Transverse colon (tissue), 4 donors: ENCODE measurements at regions not wholly inside any gene's neighbourhood (a gene's known extent, or its start where the extent isn't known, plus 50 kb on each side); places are given as distances from the start of the nearest gene placed in this dataset.

ENCODE experiments used
- DNase-seq: peaks from one replicate; pipeline ENCODE4 v3.0.0-alpha.2; 2019
- H3K27ac ChIP-seq, 4 donors: fragments of 200-600 bp; sonication (generic); 2 replicates each; pipeline ENCODE4 v1.5.1; 2016 to 2018; ENCODE audit warnings: inconsistent platforms in 4 of 4
- H3K27me3 ChIP-seq: fragments of 200-600 bp; sonication (generic); 2 replicates; pipeline ENCODE4 v1.5.1; 2017; ENCODE audit warnings: inconsistent platforms
- H3K36me3 ChIP-seq, 4 donors: fragments of 200-600 bp; sonication (generic); 2 replicates each; pipeline ENCODE4 v1.5.1; 2017 to 2019; ENCODE audit warnings: inconsistent platforms in 4 of 4
- H3K4me1 ChIP-seq, 4 donors: fragments of 200-600 bp; sonication (generic); 2 replicates each; pipeline ENCODE4 v1.5.1; 2017 to 2020; ENCODE audit warnings: inconsistent platforms in 4 of 4
- H3K4me3 ChIP-seq, 4 donors: fragments of 200-600 bp; sonication (generic); 1 replicate in 1 of 4; 2 replicates in 3 of 4; pipeline versions ENCODE4 v1.5.1 to v1.6.1; 2017 to 2019; ENCODE audit warnings: inconsistent platforms in 4 of 4
- H3K9me3 ChIP-seq, 2 donors: fragments of 200-600 bp; sonication (generic); 2 replicates each; pipeline ENCODE4 v1.5.1; 2017 to 2019; ENCODE audit warnings: inconsistent platforms in 2 of 2
- EP300 ChIP-seq: sonication (generic); formaldehyde crosslinking; IDR thresholded peaks from one replicate; pipeline ENCODE4 v1.6.1; 2017; ENCODE audit warnings: antibody characterized with exemption, low read depth
- POLR2A ChIP-seq: fragments of 450-650 bp; IDR thresholded peaks from one replicate; pipeline ENCODE4 v1.6.1; 2016; ENCODE audit warnings: antibody characterized with exemption, mild to moderate bottlenecking, moderate library complexity
- POLR2AphosphoS5 ChIP-seq, 3 donors: sonication (generic); formaldehyde crosslinking; IDR thresholded peaks; one replicate each; pipeline ENCODE4 v1.6.1; 2016; ENCODE audit warnings: antibody characterized with exemption in 3 of 3
- WGBS, 2 donors: methylation state at CpG; one replicate each; pipeline ENCODE4 v1.1.5; 2018; ENCODE audit warnings: low coverage in 1 of 2; 5-methylcytosine and 5-hydroxymethylcytosine counted together
- in situ Hi-C, 4 donors: fragments of 200-750 bp; cut with MboI; loops; one replicate each; pipeline versions ENCODE4 v1.15.0 to v1.15.1; 2017; ENCODE audit warnings: low sequenced_read_pairs in 3 of 4, low pct_ligation_motif_present in 1 of 4, low pct_unique_long_range_greater_than_20kb in 1 of 4
- intact Hi-C: fragments of 100-400 bp; cut with DNase I; formaldehyde crosslinking; loops from one replicate; pipeline ENCODE4 v1.15.1; 2023; ENCODE audit warnings: low total_unique reads
- TF ChIP-seq, protein P1 (sequence below), 5 experiments: fragments of 200-600 bp in 3 of 5; fragments of 450-650 bp in 2 of 5; sonication (generic) in 3 of 5; IDR thresholded peaks; 1 replicate in 2 of 5; 2 replicates in 3 of 5; pipeline ENCODE4 v1.5.1; 2016 to 2017; ENCODE audit warnings: antibody characterized with exemption in 5 of 5, inconsistent platforms in 3 of 5, mild to moderate bottlenecking in 2 of 5, moderate library complexity in 1 of 5

DNA sequence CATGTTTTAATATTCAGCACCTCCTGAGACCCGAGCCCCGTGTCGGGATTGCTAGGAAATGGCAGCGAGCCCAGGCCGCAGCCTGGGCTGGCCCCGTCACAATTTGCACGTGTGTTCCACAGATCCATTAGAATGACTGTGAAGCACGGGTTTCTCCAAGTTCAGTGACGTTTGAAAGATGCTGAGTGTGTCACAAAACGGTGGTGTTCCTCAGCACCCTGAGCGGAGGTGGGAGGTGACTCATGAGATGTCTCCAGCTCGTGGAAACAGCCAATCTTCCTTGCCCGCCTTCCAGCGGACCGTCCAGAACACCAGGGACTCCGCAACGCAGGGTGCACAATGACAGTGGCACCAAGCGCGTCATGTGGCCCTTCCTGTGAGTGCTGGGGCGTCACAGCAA, 412.8 kb downstream of the IRX2 start:
- in situ Hi-C loops = no loop called here
- TF ChIP-seq POLR2AphosphoS5 (IDR thresholded peaks at IDR 0.05) (no peak), EP300 (no peak), POLR2A (no peak)
- TF ChIP-seq, protein P1, sequence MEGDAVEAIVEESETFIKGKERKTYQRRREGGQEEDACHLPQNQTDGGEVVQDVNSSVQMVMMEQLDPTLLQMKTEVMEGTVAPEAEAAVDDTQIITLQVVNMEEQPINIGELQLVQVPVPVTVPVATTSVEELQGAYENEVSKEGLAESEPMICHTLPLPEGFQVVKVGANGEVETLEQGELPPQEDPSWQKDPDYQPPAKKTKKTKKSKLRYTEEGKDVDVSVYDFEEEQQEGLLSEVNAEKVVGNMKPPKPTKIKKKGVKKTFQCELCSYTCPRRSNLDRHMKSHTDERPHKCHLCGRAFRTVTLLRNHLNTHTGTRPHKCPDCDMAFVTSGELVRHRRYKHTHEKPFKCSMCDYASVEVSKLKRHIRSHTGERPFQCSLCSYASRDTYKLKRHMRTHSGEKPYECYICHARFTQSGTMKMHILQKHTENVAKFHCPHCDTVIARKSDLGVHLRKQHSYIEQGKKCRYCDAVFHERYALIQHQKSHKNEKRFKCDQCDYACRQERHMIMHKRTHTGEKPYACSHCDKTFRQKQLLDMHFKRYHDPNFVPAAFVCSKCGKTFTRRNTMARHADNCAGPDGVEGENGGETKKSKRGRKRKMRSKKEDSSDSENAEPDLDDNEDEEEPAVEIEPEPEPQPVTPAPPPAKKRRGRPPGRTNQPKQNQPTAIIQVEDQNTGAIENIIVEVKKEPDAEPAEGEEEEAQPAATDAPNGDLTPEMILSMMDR (IDR thresholded peaks at IDR 0.05) = no peak

DNA sequence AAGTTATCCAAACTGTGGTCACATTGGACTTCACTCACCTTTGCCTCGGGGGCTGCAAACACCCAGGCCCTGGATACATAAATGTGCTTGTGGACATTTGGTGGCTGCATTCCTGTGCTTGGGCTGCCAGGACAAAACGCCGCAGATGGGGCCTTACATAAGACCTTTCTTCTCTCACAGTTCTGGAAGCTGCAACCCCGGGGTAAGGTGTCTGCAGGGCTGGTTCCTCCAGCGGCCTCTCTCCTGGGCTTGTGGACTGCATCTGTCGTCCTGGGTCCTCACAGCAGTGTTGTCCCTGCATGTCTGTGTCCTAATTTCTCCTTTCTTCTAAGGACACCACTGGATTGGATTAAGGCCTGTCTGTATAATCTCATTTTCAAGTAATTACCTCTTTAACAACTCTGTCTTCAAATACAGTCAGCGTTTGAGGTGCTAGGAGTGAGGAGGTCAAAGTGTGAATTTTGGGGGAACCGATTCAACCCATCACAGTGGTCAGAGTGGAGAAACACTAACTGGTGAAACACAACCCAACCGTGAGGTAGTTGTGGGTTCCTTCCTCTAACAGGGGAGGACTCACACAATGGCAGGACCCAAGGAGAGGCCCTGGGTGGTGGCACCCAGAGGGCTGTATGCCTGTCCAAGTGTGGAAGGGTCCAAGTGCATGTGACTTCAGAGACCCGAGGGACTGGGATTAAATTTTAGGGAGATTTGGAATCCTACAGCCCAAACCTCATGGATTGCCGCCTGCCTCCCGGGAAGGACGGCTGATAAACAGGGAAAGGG, 415.6 kb downstream of the IRX2 start:
- intact Hi-C loops = no loop called here

More for the DNA sequence above, 412.8 kb downstream of the IRX2 start:
- 81% methylated on average over 20 of the region's 20 CpGs; no CpG with 5 or more reads in 1 of the 2 donors for WGBS, 2 donors
- H3K36me3 ChIP-seq = no peaks in the 10 kb centered on the region
- no peak for DNase-seq
- H3K4me1 ChIP-seq = no peaks in the 10 kb centered on the region
- H3K27ac ChIP-seq = no peak overlapping the region
- intact Hi-C loops = no loop called here
- no peaks in the 10 kb centered on the region for H3K9me3 ChIP-seq
- no peaks in the 10 kb centered on the region for H3K27me3 ChIP-seq
- H3K4me3 ChIP-seq = no peak overlapping the region

DNA sequence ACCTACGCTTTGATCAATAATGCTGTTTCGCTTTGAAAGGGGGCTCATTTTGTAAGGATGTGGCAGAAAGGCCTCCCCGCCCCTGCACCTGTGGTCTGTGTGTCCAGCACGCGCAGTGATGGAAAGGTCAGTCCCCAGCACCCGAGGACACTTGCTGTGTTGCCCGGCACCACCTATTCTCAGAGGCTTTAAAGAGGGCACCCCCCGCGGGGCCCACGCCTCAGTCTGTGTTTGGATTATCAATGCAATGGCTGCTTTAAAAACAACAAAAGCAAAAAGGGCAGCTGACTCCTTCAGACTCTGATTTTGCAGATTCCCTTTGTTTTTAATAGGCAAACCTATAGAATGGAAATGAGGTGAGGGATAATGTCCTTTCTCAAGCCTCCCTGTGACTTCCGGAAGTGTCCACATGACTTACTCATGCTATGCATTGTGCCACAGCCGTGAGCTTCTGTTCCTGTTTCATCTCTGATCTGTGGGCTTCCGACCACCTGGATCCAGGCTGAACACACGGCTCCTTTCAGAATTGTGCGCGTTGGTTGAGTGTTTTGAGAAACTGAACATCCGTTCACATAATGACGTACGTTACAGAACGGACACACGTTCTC, 416.2 kb downstream of the IRX2 start:
- Histone ChIP-seq H3K27ac (no peak overlapping the region), H3K4me3 (no peak overlapping the region), H3K4me1 (no peaks in the 10 kb centered on the region), H3K36me3 (no peaks in the 10 kb centered on the region), H3K27me3 (no peaks in the 10 kb centered on the region), H3K9me3 (no peaks in the 10 kb centered on the region)
- WGBS, 2 donors = 68% methylated on average over 8 to 21 of the region's 21 CpGs
- no peak for TF ChIP-seq EP300
- TF ChIP-seq POLR2AphosphoS5 (IDR thresholded peaks at IDR 0.05) = no peak
- TF ChIP-seq, protein P1 (IDR thresholded peaks at IDR 0.05) = no peak
- no peak for TF ChIP-seq POLR2A
- no peak for DNase-seq
- in situ Hi-C loops = no loop called here
- intact Hi-C loops = no loop called here

More for the DNA sequence above, 415.6 kb downstream of the IRX2 start:
- Histone ChIP-seq H3K36me3 (no peaks in the 10 kb centered on the region), H3K9me3 (no peaks in the 10 kb centered on the region), H3K27ac (no peak overlapping the region), H3K4me3 (no peak overlapping the region), H3K4me1 (no peaks in the 10 kb centered on the region), H3K27me3 (no peaks in the 10 kb centered on the region)
- 83 to 92% methylated on average over 2 to 13 of the region's 13 CpGs for WGBS, 2 donors
- TF ChIP-seq EP300 (no peak), POLR2AphosphoS5 (IDR thresholded peaks at IDR 0.05) (no peak), POLR2A (no peak)
- TF ChIP-seq, protein P1 (IDR thresholded peaks at IDR 0.05) = no peak
- no peak for DNase-seq
- in situ Hi-C loops = no loop called here

DNA sequence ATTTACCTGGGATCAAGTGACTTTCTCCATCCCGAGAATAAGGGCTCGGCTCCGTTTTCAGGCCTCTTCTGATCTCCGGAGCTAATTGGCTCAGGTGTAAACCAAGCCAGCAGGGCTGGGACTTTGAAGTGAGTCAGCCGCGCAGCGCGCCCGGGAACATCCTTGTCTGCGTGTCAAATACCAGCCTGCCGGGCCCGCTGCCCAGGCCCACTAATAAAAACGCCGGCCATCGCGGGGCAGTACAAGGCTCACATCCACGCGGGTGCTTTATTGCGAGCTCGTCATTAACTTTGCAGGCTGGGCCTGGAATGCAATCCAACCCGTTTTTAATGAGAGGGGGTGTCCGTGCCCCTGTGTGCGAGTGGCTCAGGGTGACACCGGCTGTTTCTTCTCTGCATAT, 416.8 kb downstream of the IRX2 start:
- no peak overlapping the region for H3K27ac ChIP-seq
- 23% methylated on average over 23 of the region's 24 CpGs; no CpG with 5 or more reads in 1 of the 2 donors for WGBS, 2 donors
- in situ Hi-C loops (no loop called here), intact Hi-C loops (no loop called here)
- no peak for DNase-seq
- no peak overlapping the region for H3K4me3 ChIP-seq
- no peaks in the 10 kb centered on the region for H3K9me3 ChIP-seq
- H3K4me1 ChIP-seq = no peaks in the 10 kb centered on the region
- TF ChIP-seq, protein P1 (IDR thresholded peaks at IDR 0.05) = no peak
- TF ChIP-seq EP300 = no peak
- H3K27me3 ChIP-seq = no peaks in the 10 kb centered on the region
- no peaks in the 10 kb centered on the region for H3K36me3 ChIP-seq
